VCaP (cell line): ENCODE measurements at regions not wholly inside any gene's neighbourhood (a gene's known extent, or its start where the extent isn't known, plus 50 kb on each side); places are given as distances from the start of the nearest gene placed in this dataset.
A peak's percentile ranks its signal among the peaks of the same experiment; 100 is the strongest.

Source experiments
- H3K27ac ChIP-seq: fragments of 450-650 bp; 2 replicates; pipeline ENCODE4 v1.5.1; 2017
- CTCF ChIP-seq: fragments of 450-650 bp; conservative IDR thresholded peaks from 2 replicates; pipeline ENCODE4 v1.5.1; 2017; ENCODE audit warnings: mild to moderate bottlenecking, moderate library complexity

- peak; percentile 78 for TF ChIP-seq CTCF
- no peak overlapping the region for H3K27ac ChIP-seq
Measured at GRCh38 chr9:118522093-118523028, 818.2 kb downstream of the TLR4 start.

GRCh38 chr9:118527261-118527660, 823.1 kb downstream of the TLR4 start:
- no peak overlapping the region for H3K27ac ChIP-seq
- TF ChIP-seq CTCF, result no peak

- H3K27ac ChIP-seq, result no peak overlapping the region
Measured at GRCh38 chr9:118529210-118529609, 825.0 kb downstream of the TLR4 start.

GRCh38 chr9:118529624-118530214, 825.5 kb downstream of the TLR4 start:
- TF ChIP-seq CTCF, result no peak
- no peak overlapping the region for H3K27ac ChIP-seq

More at GRCh38 chr9:118529210-118529609, 825.0 kb downstream of the TLR4 start:
- no peak for TF ChIP-seq CTCF

GRCh38 chr9:118532592-118532991, 828.4 kb downstream of the TLR4 start:
- TF ChIP-seq CTCF, result no peak
- H3K27ac ChIP-seq, result no peak overlapping the region

GRCh38 chr9:118533101-118533500, 828.9 kb downstream of the TLR4 start:
- no peak for TF ChIP-seq CTCF
- H3K27ac ChIP-seq, result no peak overlapping the region

- no peak overlapping the region for H3K27ac ChIP-seq
- no peak for TF ChIP-seq CTCF
Measured at GRCh38 chr9:118533850-118534249, 829.6 kb downstream of the TLR4 start.
